B cell (primary cell): ENCODE measurements at regions not wholly inside any gene's neighbourhood (a gene's known extent, or its start where the extent isn't known, plus 50 kb on each side); places are given as distances from the start of the nearest gene placed in this dataset.

Source experiments
- ATAC-seq: fragments of 200-7000 bp; cut with Tn5 transposase; one replicate; pipeline ENCODE4 v1.10.0; 2021; ENCODE audit warnings: low read depth, mild to moderate bottlenecking, moderate number of reproducible peaks, moderate library complexity
- CTCF ChIA-PET: fragments of 350-600 bp; sonication (Branson Sonifier 250); formaldehyde crosslinking; loops from one replicate; lab custom pipeline; 2021; ENCODE audit warnings: antibody characterized with exemption, inconsistent platforms; lab: Charles Lee
- POLR2A ChIA-PET: fragments of 350-600 bp; sonication (Branson Sonifier 250); formaldehyde crosslinking; loops from one replicate; lab custom pipeline; 2021; ENCODE audit warnings: antibody characterized with exemption; lab: Charles Lee
- DNase-seq: peaks from one replicate; pipeline ENCODE4 v3.0.0; 2013
- H2AFZ ChIP-seq: 2 replicates; pipeline ENCODE4 v1.6.1; 2012; ENCODE audit warnings: mild to moderate bottlenecking, low read depth, low read length; ENCODE audit not compliant: insufficient read depth, poor library complexity, severe bottlenecking
- H3K27ac ChIP-seq, 2 donors: 1 replicate in 1 of 2; 2 replicates in 1 of 2; pipeline ENCODE4 v1.5.1; 2012 to 2013; ENCODE audit warnings: low read length in 2 of 2, mild to moderate bottlenecking in 2 of 2, moderate library complexity in 1 of 2
- H3K27me3 ChIP-seq, 4 experiments: fragments of 200-600 bp in 1 of 4; sonication (generic) in 1 of 4; replicated peaks in 1 of 4; 1 replicate in 2 of 4; 2 replicates in 2 of 4; pipeline versions ENCODE4 v1.6.1 to v1.7.0; 2013 to 2016; ENCODE audit warnings: low read length in 3 of 4, mild to moderate bottlenecking in 2 of 4, mixed read lengths in 1 of 4, moderate library complexity in 1 of 4; ENCODE audit not compliant: insufficient read depth in 4 of 4, control insufficient read depth in 3 of 4; ENCODE audit errors: control extremely low read depth in 1 of 4
- H3K36me3 ChIP-seq, 2 experiments: replicated peaks in 1 of 2; 1 replicate in 1 of 2; 2 replicates in 1 of 2; pipeline versions ENCODE4 v1.6.1 to v1.7.1; 2013; ENCODE audit warnings: low read length in 1 of 2; ENCODE audit not compliant: insufficient read depth in 2 of 2, control insufficient read depth in 1 of 2; ENCODE audit errors: control extremely low read depth in 1 of 2, extremely low read depth in 1 of 2
- H3K4me1 ChIP-seq, 2 donors: fragments of 200-600 bp in 1 of 2; sonication (generic) in 1 of 2; 1 replicate in 1 of 2; 2 replicates in 1 of 2; pipeline versions ENCODE4 v1.5.1 to v1.6.1; 2013 to 2017; ENCODE audit warnings: low read length in 2 of 2; ENCODE audit not compliant: control insufficient read depth in 2 of 2, insufficient read depth in 2 of 2
- H3K4me2 ChIP-seq: replicated peaks from 2 replicates; pipeline ENCODE3; 2012; ENCODE audit warnings: mild to moderate bottlenecking, low read depth, low read length; ENCODE audit not compliant: poor library complexity, severe bottlenecking
- H3K4me3 ChIP-seq, 5 experiments: fragments of 200-600 bp in 1 of 5; sonication (generic) in 1 of 5; 1 replicate in 3 of 5; 2 replicates in 2 of 5; pipeline versions ENCODE4 v1.5.1 to v1.7.0; 2011 to 2016; ENCODE audit warnings: low read length in 4 of 5, mild to moderate bottlenecking in 4 of 5, low read depth in 2 of 5, control low read depth in 1 of 5, moderate library complexity in 1 of 5; ENCODE audit not compliant: insufficient read depth in 1 of 5; ENCODE audit errors: control extremely low read depth in 1 of 5, extremely low read depth in 1 of 5
- H3K79me2 ChIP-seq: fragments of 200-600 bp; sonication (generic); one replicate; pipeline ENCODE4 v1.6.0; 2016; ENCODE audit warnings: low read length; ENCODE audit not compliant: control insufficient read depth, insufficient read depth
- H3K9ac ChIP-seq: fragments of 200-600 bp; sonication (generic); 2 replicates; pipeline ENCODE4 v1.6.1; 2017; ENCODE audit warnings: mild to moderate bottlenecking, low read length, moderate library complexity
- H3K9me3 ChIP-seq, 3 donors: one replicate each; pipeline versions ENCODE4 v1.6.1 to v1.7.1; 2013; ENCODE audit warnings: low read length in 2 of 3; ENCODE audit not compliant: control insufficient read depth in 2 of 3, insufficient read depth in 1 of 3; ENCODE audit errors: control extremely low read depth in 1 of 3
- H4K20me1 ChIP-seq: 2 replicates; pipeline ENCODE4 v1.6.0; 2012; ENCODE audit warnings: mild to moderate bottlenecking, low read length; ENCODE audit not compliant: insufficient read depth, control insufficient read depth, poor library complexity, severe bottlenecking
- H3K27ac Mint-ChIP-seq: one replicate; pipeline ENCODE4 v1.8.0; 2021; ENCODE audit warnings: mixed read lengths
- H3K27me3 Mint-ChIP-seq: one replicate; pipeline ENCODE4 v1.8.0; 2021; ENCODE audit warnings: mixed read lengths
- H3K4me1 Mint-ChIP-seq: one replicate; pipeline ENCODE4 v1.8.0; 2021; ENCODE audit warnings: mixed read lengths
- H3K4me3 Mint-ChIP-seq: one replicate; pipeline ENCODE4 v1.8.0; 2021; ENCODE audit warnings: mixed read lengths
- H3K9me3 Mint-ChIP-seq: one replicate; pipeline ENCODE4 v1.8.0; 2022; ENCODE audit warnings: mixed read lengths; ENCODE audit not compliant: insufficient read depth
- CTCF ChIP-seq: fragments of 200-600 bp; IDR thresholded peaks from one replicate; pipeline ENCODE4 v1.8.0; 2022; ENCODE audit warnings: antibody characterized with exemption, mild to moderate bottlenecking
- EZH2 ChIP-seq: IDR thresholded peaks from 2 replicates; pipeline ENCODE4 v1.6.1; 2012; ENCODE audit warnings: borderline replicate concordance, low read depth, mild to moderate bottlenecking, moderate library complexity, low read length; ENCODE audit not compliant: insufficient read depth, poor library complexity, severe bottlenecking
- WGBS: methylation state at CpG from one replicate; pipeline ENCODE4 v1.1.5; 2013; ENCODE audit warnings: missing lambda C conversion rate; ENCODE audit not compliant: insufficient coverage; 5-methylcytosine and 5-hydroxymethylcytosine counted together
- intact Hi-C: fragments of 100-400 bp; cut with micrococcal nuclease; formaldehyde crosslinking; loops from one replicate; pipeline ENCODE4 v1.10.0; 2022

GRCh38 chrX:113353134-113353533, 512.5 kb upstream of the AMOT start:
- Histone ChIP-seq H3K4me2 (no peak overlapping the region), H4K20me1 (no peaks in the 10 kb centered on the region), H2AFZ (no peak overlapping the region), H3K27me3 (no peaks in the 10 kb centered on the region), H3K4me1 (no peaks in the 10 kb centered on the region), H3K9me3 (no peaks in the 10 kb centered on the region), H3K4me3 (no peak overlapping the region), H3K79me2 (no peaks in the 10 kb centered on the region), H3K9ac (no peak overlapping the region), H3K27ac (no peak overlapping the region), H3K36me3 (no peaks in the 10 kb centered on the region)
- ATAC-seq (no peak), DNase-seq (no peak)
- Mint-ChIP-seq H3K4me1 (no peaks in the 10 kb centered on the region), H3K9me3 (no peaks in the 10 kb centered on the region), H3K4me3 (no peak overlapping the region), H3K27me3 (no peaks in the 10 kb centered on the region), H3K27ac (no peak overlapping the region)
- ChIA-PET POLR2A (no interaction called here), CTCF (no interaction called here)
- TF ChIP-seq EZH2 (no peak), CTCF (no peak)
- intact Hi-C loops, result no loop called here
- WGBS, result 88% methylated on average over 7 of the region's 9 CpGs

DNA sequence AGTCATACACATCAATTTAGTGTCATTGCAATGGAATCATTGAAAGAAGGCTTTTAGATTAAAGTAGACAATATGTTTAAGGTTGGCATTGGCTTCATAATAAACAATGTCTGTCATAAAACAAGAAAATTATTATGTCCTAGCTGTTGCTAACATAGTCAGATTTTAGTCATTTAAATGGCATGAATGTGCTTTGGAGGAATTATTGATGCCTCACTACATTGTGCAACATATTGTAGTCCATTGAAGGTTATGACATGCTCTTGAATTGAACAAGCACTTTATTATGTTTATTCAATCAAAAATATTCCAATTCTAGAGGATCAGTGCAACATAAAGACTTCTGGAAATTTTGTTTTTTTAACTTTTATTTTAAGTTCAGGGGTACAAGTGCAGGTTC, 489.8 kb upstream of the AMOT start:
- no peaks in the 10 kb centered on the region for H3K27me3 Mint-ChIP-seq
- no peak overlapping the region for H3K27ac Mint-ChIP-seq
- no peaks in the 10 kb centered on the region for H3K9me3 ChIP-seq
- no peaks in the 10 kb centered on the region for H3K4me1 Mint-ChIP-seq
- TF ChIP-seq CTCF (no peak), EZH2 (no peak)
- DNase-seq (no peak), ATAC-seq (no peak)
- H3K4me1 ChIP-seq, result no peaks in the 10 kb centered on the region
- H3K9me3 Mint-ChIP-seq, result no peaks in the 10 kb centered on the region
- CTCF ChIA-PET, result no interaction called here
- H2AFZ ChIP-seq, result no peak overlapping the region
- no peak overlapping the region for H3K27ac ChIP-seq
- POLR2A ChIA-PET, result no interaction called here
- no peaks in the 10 kb centered on the region for H3K36me3 ChIP-seq
- H3K27me3 ChIP-seq, result no peaks in the 10 kb centered on the region
- H3K4me3 Mint-ChIP-seq, result no peak overlapping the region
- no peaks in the 10 kb centered on the region for H3K79me2 ChIP-seq
- intact Hi-C loops, result no loop called here
- H3K4me2 ChIP-seq, result no peak overlapping the region
- no peak overlapping the region for H3K9ac ChIP-seq
- no peaks in the 10 kb centered on the region for H4K20me1 ChIP-seq
- no peak overlapping the region for H3K4me3 ChIP-seq
